HepG2 (cell line): ENCODE measurements at regions not wholly inside any gene's neighbourhood (a gene's known extent, or its start where the extent isn't known, plus 50 kb on each side); places are given as distances from the start of the nearest gene placed in this dataset.

Experiments used
- CEBPG ChIP-seq: IDR thresholded peaks from 2 replicates; pipeline ENCODE4 v1.6.1; 2016
- GFI1 ChIP-seq: sonication (generic); formaldehyde crosslinking; IDR thresholded peaks from 2 replicates; pipeline ENCODE4 v1.5.0; 2020; ENCODE audit warnings: missing genetic modification reagents, mild to moderate bottlenecking, borderline replicate concordance
- HNF1B ChIP-seq: sonication (generic); formaldehyde crosslinking; IDR thresholded peaks from 2 replicates; pipeline ENCODE4 v1.5.1; 2020; ENCODE audit warnings: mild to moderate bottlenecking, moderate library complexity, missing genetic modification reagents
- MTA3 ChIP-seq: sonication (generic); formaldehyde crosslinking; IDR thresholded peaks from 2 replicates; pipeline ENCODE4 v1.4.0; 2020; ENCODE audit warnings: missing genetic modification reagents
- NCOA5 ChIP-seq: sonication (generic); formaldehyde crosslinking; IDR thresholded peaks from 2 replicates; pipeline ENCODE4 v1.4.0; 2020; ENCODE audit warnings: missing genetic modification reagents
- NFYB ChIP-seq: sonication (generic); formaldehyde crosslinking; IDR thresholded peaks from 2 replicates; pipeline ENCODE4 v1.4.0; 2020; ENCODE audit warnings: missing genetic modification reagents
- POLR2AphosphoS2 ChIP-seq: IDR thresholded peaks from 2 replicates; pipeline ENCODE4 v1.6.1; 2011; ENCODE audit warnings: low read depth, low read length, improper control_type of control experiment
- POLR2AphosphoS5 ChIP-seq: IDR thresholded peaks from 2 replicates; pipeline ENCODE4 v1.6.1; 2012; ENCODE audit warnings: low read depth, low read length
- SAP130 ChIP-seq: IDR thresholded peaks from 2 replicates; pipeline ENCODE4 v1.6.1; 2016; ENCODE audit warnings: low read depth
- SNAPC2 ChIP-seq: sonication (generic); formaldehyde crosslinking; IDR thresholded peaks from 2 replicates; pipeline ENCODE4 v1.8.1; 2022; ENCODE audit warnings: mild to moderate bottlenecking, missing genetic modification reagents
- SPEN ChIP-seq: sonication (generic); formaldehyde crosslinking; IDR thresholded peaks from 2 replicates; pipeline ENCODE4 v1.5.1; 2020; ENCODE audit warnings: low read depth, mild to moderate bottlenecking, missing genetic modification reagents
- WIZ ChIP-seq: sonication (generic); formaldehyde crosslinking; IDR thresholded peaks from 2 replicates; pipeline ENCODE4 v1.5.1; 2020; ENCODE audit warnings: mild to moderate bottlenecking, missing genetic modification reagents
- ZFP37 ChIP-seq: sonication (generic); formaldehyde crosslinking; IDR thresholded peaks from 2 replicates; pipeline ENCODE4 v1.4.0; 2020; ENCODE audit warnings: missing genetic modification reagents, borderline replicate concordance
- ZMAT3 ChIP-seq: sonication (generic); formaldehyde crosslinking; conservative IDR thresholded peaks from 2 replicates; pipeline ENCODE4 v1.7.0; 2021; ENCODE audit warnings: missing genetic modification reagents
- ZNF138 ChIP-seq: sonication (generic); formaldehyde crosslinking; IDR thresholded peaks from 2 replicates; pipeline ENCODE4 v1.5.0; 2020; ENCODE audit warnings: mild to moderate bottlenecking, low read depth, missing genetic modification reagents
- ZNF274 ChIP-seq: sonication (generic); formaldehyde crosslinking; IDR thresholded peaks from 2 replicates; pipeline ENCODE4 v1.5.1; 2020; ENCODE audit warnings: mild to moderate bottlenecking, missing genetic modification reagents
- ZNF574 ChIP-seq: sonication (generic); formaldehyde crosslinking; IDR thresholded peaks from 2 replicates; pipeline ENCODE4 v1.4.0; 2020; ENCODE audit warnings: missing genetic modification reagents
- ZNF614 ChIP-seq: IDR thresholded peaks from 2 replicates; pipeline ENCODE4 v1.6.1; 2018; ENCODE audit warnings: missing biosample characterization, missing genetic modification reagents, inconsistent platforms, borderline replicate concordance
- ZNF703 ChIP-seq: sonication (generic); formaldehyde crosslinking; IDR thresholded peaks from 2 replicates; pipeline ENCODE4 v1.5.1; 2020; ENCODE audit warnings: missing genetic modification reagents, mild to moderate bottlenecking, moderate library complexity, borderline replicate concordance
- ZNF878 ChIP-seq: sonication (generic); formaldehyde crosslinking; IDR thresholded peaks from 2 replicates; pipeline ENCODE4 v1.8.1; 2023; ENCODE audit warnings: mild to moderate bottlenecking, missing genetic modification reagents, moderate library complexity
- TF ChIP-seq, protein P1 (sequence below): sonication (generic); formaldehyde crosslinking; IDR thresholded peaks from 2 replicates; pipeline ENCODE4 v1.8.1; 2023; ENCODE audit warnings: missing genetic modification reagents, inconsistent platforms, borderline replicate concordance
- TF ChIP-seq, protein P2 (sequence below): sonication (generic); formaldehyde crosslinking; IDR thresholded peaks from 2 replicates; pipeline ENCODE4 v1.4.0; 2020; ENCODE audit warnings: missing genetic modification reagents, borderline replicate concordance

DNA sequence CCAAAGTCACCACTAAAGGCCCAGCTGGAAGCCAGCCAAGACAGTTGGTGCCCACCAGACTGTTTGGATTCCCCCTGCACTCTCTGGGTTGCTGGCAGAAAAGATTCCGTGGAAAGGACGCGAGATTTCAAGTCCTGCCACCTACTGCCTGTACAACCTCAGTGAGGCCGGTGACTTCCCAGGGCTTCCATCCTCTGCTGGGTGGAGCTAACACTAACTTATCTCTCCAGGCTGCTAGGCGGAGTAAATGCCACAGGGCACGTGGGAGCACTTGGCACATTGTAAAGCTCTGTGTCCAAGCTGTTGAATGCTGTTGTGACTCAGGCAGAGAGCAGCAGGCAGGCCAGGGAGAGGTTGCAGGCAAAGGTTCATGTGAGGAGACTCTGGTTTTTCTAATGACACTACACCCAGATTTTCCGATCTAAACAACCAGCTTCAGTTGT, 50.9 kb upstream of the CDON start (continued):
- TF ChIP-seq NFYB (no peak), SNAPC2 (CRISPR knock-in tag) (no peak), ZNF574 (CRISPR knock-in tag) (no peak), HNF1B (CRISPR knock-in tag) (no peak), CEBPG (CRISPR knock-in tag) (no peak), ZNF274 (CRISPR knock-in tag) (no peak), POLR2AphosphoS2 (no peak), GFI1 (CRISPR knock-in tag) (no peak), ZNF878 (CRISPR knock-in tag) (no peak), POLR2AphosphoS5 (no peak), MTA3 (CRISPR knock-in tag) (no peak), ZNF614 (0 out of 2 replicates have a peak, but pooled peaks have one; percentile 55), ZFP37 (CRISPR knock-in tag) (no peak), ZNF138 (no peak), ZNF703 (CRISPR knock-in tag) (no peak), SPEN (CRISPR knock-in tag) (0 out of 2 replicates have a peak, but pooled peaks have one; percentile 19), ZMAT3 (CRISPR knock-in tag) (no peak), NCOA5 (CRISPR knock-in tag) (no peak), SAP130 (CRISPR knock-in tag) (peak; percentile 62; the same call in 1 of the 2 replicates), WIZ (CRISPR knock-in tag) (no peak)
- TF ChIP-seq, protein P1, sequence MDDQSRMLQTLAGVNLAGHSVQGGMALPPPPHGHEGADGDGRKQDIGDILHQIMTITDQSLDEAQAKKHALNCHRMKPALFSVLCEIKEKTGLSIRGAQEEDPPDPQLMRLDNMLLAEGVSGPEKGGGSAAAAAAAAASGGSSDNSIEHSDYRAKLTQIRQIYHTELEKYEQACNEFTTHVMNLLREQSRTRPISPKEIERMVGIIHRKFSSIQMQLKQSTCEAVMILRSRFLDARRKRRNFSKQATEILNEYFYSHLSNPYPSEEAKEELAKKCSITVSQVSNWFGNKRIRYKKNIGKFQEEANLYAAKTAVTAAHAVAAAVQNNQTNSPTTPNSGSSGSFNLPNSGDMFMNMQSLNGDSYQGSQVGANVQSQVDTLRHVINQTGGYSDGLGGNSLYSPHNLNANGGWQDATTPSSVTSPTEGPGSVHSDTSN (CRISPR knock-in tag) = no peak
- TF ChIP-seq, protein P2, sequence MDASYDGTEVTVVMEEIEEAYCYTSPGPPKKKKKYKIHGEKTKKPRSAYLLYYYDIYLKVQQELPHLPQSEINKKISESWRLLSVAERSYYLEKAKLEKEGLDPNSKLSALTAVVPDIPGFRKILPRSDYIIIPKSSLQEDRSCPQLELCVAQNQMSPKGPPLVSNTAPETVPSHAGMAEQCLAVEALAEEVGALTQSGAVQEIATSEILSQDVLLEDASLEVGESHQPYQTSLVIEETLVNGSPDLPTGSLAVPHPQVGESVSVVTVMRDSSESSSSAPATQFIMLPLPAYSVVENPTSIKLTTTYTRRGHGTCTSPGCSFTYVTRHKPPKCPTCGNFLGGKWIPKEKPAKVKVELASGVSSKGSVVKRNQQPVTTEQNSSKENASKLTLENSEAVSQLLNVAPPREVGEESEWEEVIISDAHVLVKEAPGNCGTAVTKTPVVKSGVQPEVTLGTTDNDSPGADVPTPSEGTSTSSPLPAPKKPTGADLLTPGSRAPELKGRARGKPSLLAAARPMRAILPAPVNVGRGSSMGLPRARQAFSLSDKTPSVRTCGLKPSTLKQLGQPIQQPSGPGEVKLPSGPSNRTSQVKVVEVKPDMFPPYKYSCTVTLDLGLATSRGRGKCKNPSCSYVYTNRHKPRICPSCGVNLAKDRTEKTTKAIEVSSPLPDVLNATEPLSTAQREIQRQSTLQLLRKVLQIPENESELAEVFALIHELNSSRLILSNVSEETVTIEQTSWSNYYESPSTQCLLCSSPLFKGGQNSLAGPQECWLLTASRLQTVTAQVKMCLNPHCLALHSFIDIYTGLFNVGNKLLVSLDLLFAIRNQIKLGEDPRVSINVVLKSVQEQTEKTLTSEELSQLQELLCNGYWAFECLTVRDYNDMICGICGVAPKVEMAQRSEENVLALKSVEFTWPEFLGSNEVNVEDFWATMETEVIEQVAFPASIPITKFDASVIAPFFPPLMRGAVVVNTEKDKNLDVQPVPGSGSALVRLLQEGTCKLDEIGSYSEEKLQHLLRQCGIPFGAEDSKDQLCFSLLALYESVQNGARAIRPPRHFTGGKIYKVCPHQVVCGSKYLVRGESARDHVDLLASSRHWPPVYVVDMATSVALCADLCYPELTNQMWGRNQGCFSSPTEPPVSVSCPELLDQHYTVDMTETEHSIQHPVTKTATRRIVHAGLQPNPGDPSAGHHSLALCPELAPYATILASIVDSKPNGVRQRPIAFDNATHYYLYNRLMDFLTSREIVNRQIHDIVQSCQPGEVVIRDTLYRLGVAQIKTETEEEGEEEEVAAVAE (CRISPR knock-in tag) = no peak
